Retinal pigment epithelial cell (primary cell): ENCODE measurements at regions not wholly inside any gene's neighbourhood (a gene's known extent, or its start where the extent isn't known, plus 50 kb on each side); places are given as distances from the start of the nearest gene placed in this dataset.
"Not testable (repeated sequence)": the region's sequence is repeated elsewhere in the genome, so short reads cannot be mapped to it uniquely, and the experiment has no call there.

ENCODE experiments used
- DNase-seq: peaks from one replicate; pipeline ENCODE4 v3.0.0-alpha.2; 2010; ENCODE audit warnings: low read depth
- H3K4me3 ChIP-seq: 2 replicates; pipeline ENCODE4 v1.5.1; 2011; ENCODE audit warnings: mild to moderate bottlenecking, low read length, control low read depth, moderate library complexity
- CTCF ChIP-seq: conservative IDR thresholded peaks from 2 replicates; pipeline ENCODE4 v1.5.1; 2011; ENCODE audit warnings: low read depth, low read length, control low read depth, inconsistent platforms

- no peak for DNase-seq
- no peak for TF ChIP-seq CTCF
- H3K4me3 ChIP-seq, result no peak overlapping the region
These were observed 50.7 kb upstream of the VPREB1 start for GRCh38 chr22:22193923-22194322.

GRCh38 chr22:22193462-22193861, 51.1 kb upstream of the VPREB1 start:
- not testable (repeated sequence) for DNase-seq, H3K4me3 ChIP-seq

DNA sequence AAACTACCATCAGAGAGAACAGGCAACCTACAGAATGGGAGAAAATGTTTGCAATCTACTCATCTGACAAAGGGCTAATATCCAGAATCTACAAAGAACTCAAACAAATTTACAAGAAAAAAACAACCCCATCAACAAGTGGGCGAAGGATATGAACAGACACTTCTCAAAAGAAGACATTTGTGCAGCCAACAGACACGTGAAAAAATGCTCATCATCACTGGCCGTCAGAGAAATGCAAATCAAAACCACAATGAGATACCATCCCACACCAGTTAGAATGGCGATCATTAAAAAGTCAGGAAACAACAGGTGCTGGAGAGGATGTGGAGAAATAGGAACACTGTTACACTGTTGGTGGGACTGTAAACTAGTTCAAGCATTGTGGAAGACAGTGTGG, 51.6 kb upstream of the VPREB1 start:
- not testable (repeated sequence) for DNase-seq, H3K4me3 ChIP-seq

DNA sequence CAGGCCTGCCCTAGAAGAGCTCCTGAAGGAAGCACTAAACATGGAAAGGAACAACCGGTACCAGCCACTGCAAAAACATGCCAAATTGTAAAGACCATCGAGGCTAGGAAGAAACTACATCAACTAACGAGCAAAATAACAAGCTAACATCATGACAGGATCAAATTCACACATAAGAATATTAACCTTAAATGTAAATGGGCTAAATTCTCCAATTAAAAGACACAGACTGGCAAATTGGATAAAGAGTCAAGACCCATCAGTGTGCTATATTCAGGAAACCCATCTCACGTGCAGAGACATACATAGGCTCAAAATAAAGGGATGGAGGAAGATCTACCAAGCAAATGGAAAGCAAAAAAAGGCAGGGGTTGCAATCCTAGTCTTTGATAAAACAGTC, 54.8 kb upstream of the VPREB1 start:
- not testable (repeated sequence) for DNase-seq, H3K4me3 ChIP-seq

DNA sequence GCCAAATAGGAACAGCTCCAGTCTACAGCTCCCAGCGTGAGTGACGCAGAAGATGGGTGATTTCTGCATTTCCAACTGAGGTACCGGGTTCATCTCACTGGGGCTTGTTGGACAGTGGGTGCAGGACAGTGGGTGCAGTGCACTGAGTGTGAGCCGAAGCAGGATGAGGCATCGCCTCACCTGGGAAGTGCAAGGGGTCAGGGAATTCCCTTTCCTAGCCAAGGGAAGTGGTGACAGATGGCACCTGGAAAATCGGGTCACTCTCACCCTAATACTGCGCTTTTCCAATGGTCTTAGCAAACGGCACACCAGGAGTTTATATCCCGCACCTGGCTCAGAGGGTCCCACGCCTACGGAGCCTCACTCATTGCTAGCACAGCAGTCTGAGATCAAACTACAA, 56.7 kb upstream of the VPREB1 start:
- H3K4me3 ChIP-seq, DNase-seq: not testable (repeated sequence)

- TF ChIP-seq CTCF, result no peak
- DNase-seq, result no peak
- no peak overlapping the region for H3K4me3 ChIP-seq
These were observed 57.3 kb upstream of the VPREB1 start for GRCh38 chr22:22187299-22187698.

- DNase-seq, result no peak
- TF ChIP-seq CTCF, result no peak
- H3K4me3 ChIP-seq, result no peak overlapping the region
These were observed 58.6 kb upstream of the VPREB1 start for GRCh38 chr22:22185844-22186499.

DNA sequence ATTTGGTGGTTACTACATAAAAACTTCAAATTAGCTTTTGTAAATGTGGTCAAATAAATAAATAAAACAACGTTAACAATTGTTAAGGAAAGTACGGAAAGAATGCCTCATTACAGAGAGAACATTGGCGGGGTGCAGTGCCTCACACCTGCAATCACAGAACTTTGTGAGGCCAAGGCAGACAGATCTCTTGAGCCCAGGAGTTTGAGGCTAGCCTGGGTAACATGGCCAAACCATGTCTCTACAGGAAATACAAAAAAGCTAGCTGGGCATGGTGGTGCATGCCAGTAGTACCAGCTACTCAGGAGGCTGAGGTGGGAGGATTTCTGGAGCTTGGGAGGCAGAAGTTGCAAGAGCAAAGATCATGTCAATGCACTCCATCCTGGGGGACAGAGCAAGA, 59.4 kb upstream of the VPREB1 start:
- TF ChIP-seq CTCF, result no peak
- no peak overlapping the region for H3K4me3 ChIP-seq
- no peak for DNase-seq

- H3K4me3 ChIP-seq, result no peak overlapping the region
- no peak for DNase-seq
- no peak for TF ChIP-seq CTCF
These were observed 60.2 kb upstream of the VPREB1 start for GRCh38 chr22:22184277-22184807.
